Left cardiac atrium (tissue), 4 donors: ENCODE measurements at regions not wholly inside any gene's neighbourhood (a gene's known extent, or its start where the extent isn't known, plus 50 kb on each side); places are given as distances from the start of the nearest gene placed in this dataset.

Experiments used
- ATAC-seq, 2 donors: fragments of 200-7000 bp; cut with Tn5 transposase; one replicate each; pipeline ENCODE4 v1.9.1; 2020; ENCODE audit warnings: mild to moderate bottlenecking in 2 of 2, moderate library complexity in 2 of 2
- DNase-seq: peaks from one replicate; pipeline ENCODE4 v3.0.0-alpha.2; 2020
- intact Hi-C, 2 donors: fragments of 100-400 bp; cut with DNase I; formaldehyde crosslinking; loops; one replicate each; pipeline versions ENCODE4 v1.14.1 to v1.15.1; 2022 to 2023
- donor health status: DM: no; HTN: yes; CAD: no.
- donor health status: DM: no; HTN: yes; CAD: no; lungs with severe emphysema.
- donor health status: DM: yes; HTN: yes; CAD: no.
- donor health status: Dilated cardiomyopathy.

- intact Hi-C loops, result no loop called here
- DNase-seq, result peak; percentile 34
- peak in 1 of 2 donors; percentile 70 for ATAC-seq
Measured at GRCh38 chr7:98470485-98471240, 69.8 kb upstream of the BAIAP2L1 start.

- ATAC-seq, result no peak
- DNase-seq, result no peak
- intact Hi-C loops, result no loop called here
Measured at GRCh38 chr7:98469088-98469487, 68.2 kb upstream of the BAIAP2L1 start.

- ATAC-seq (no peak), DNase-seq (no peak)
- intact Hi-C loops, result no loop called here
Measured at GRCh38 chr7:98467570-98468312, 66.9 kb upstream of the BAIAP2L1 start.

- DNase-seq (no peak), ATAC-seq (no peak)
- intact Hi-C loops, result no loop called here
Measured at GRCh38 chr7:98465022-98465421, 64.1 kb upstream of the BAIAP2L1 start.

- no peak for DNase-seq
- ATAC-seq, result peak in 1 of 2 donors; percentile 56
- intact Hi-C loops, result no loop called here
Measured at GRCh38 chr7:98464558-98464940, 63.7 kb upstream of the BAIAP2L1 start.

GRCh38 chr7:98463837-98464557, 63.1 kb upstream of the BAIAP2L1 start:
- ATAC-seq (no peak), DNase-seq (no peak)
- intact Hi-C loops, result no loop called here

- DNase-seq (no peak), ATAC-seq (no peak)
- intact Hi-C loops, result no loop called here
Measured at GRCh38 chr7:98462911-98463633, 62.2 kb upstream of the BAIAP2L1 start.

- ATAC-seq (no peak), DNase-seq (no peak)
- intact Hi-C loops, result no loop called here
Measured at GRCh38 chr7:98460902-98461301, 60.0 kb upstream of the BAIAP2L1 start.

GRCh38 chr7:98459529-98459928, 58.6 kb upstream of the BAIAP2L1 start:
- no peak for DNase-seq
- ATAC-seq, result no peak
- intact Hi-C loops, result no loop called here

- ATAC-seq, result no peak
- DNase-seq, result no peak
- intact Hi-C loops, result no loop called here
Measured at GRCh38 chr7:98458090-98458875, 57.4 kb upstream of the BAIAP2L1 start.

- intact Hi-C loops, result no loop called here
- no peak for DNase-seq
- ATAC-seq, result no peak
Measured at GRCh38 chr7:98456866-98457265, 56.0 kb upstream of the BAIAP2L1 start.

GRCh38 chr7:98452791-98453190, 51.9 kb upstream of the BAIAP2L1 start:
- ATAC-seq (no peak), DNase-seq (no peak)
- intact Hi-C loops, result no loop called here
